Mucosa of rectum (tissue), 2 donors: ENCODE measurements at regions not wholly inside any gene's neighbourhood (a gene's known extent, or its start where the extent isn't known, plus 50 kb on each side); places are given as distances from the start of the nearest gene placed in this dataset.

Experiments
- H3K27ac ChIP-seq, 2 donors: one replicate each; pipeline ENCODE4 v1.7.0; 2013; ENCODE audit warnings: inconsistent platforms in 2 of 2, low read depth in 2 of 2, low read length in 2 of 2
- H3K27me3 ChIP-seq, 2 donors: one replicate each; pipeline ENCODE4 v1.7.0; 2013; ENCODE audit warnings: low read length in 2 of 2; ENCODE audit not compliant: control insufficient read depth in 2 of 2, insufficient read depth in 2 of 2
- H3K36me3 ChIP-seq, 2 donors: one replicate each; pipeline ENCODE4 v1.7.0; 2013; ENCODE audit warnings: low read length in 2 of 2; ENCODE audit not compliant: control insufficient read depth in 2 of 2, insufficient read depth in 2 of 2
- H3K4me1 ChIP-seq, 2 donors: one replicate each; pipeline ENCODE4 v1.7.0; 2013; ENCODE audit warnings: low read length in 2 of 2, mild to moderate bottlenecking in 1 of 2; ENCODE audit not compliant: control insufficient read depth in 2 of 2, insufficient read depth in 2 of 2
- H3K4me3 ChIP-seq, 2 donors: one replicate each; pipeline ENCODE4 v1.7.0; 2013; ENCODE audit warnings: low read length in 2 of 2
- H3K9ac ChIP-seq, 2 donors: one replicate each; pipeline ENCODE4 v1.7.0; 2013; ENCODE audit warnings: low read length in 2 of 2, low read depth in 1 of 2, mild to moderate bottlenecking in 1 of 2
- H3K9me3 ChIP-seq, 2 donors: one replicate each; pipeline ENCODE4 v1.7.0; 2013; ENCODE audit warnings: low read length in 2 of 2; ENCODE audit not compliant: control insufficient read depth in 2 of 2
- donor health status: healthy.
- donor health status: Normal muscosa, but diverticular disease.

GRCh38 chr10:30680908-30681307 is 51.4 kb upstream of the LYZL2 start:
- Histone ChIP-seq H3K9me3 (no peaks in the 10 kb centered on the region), H3K36me3 (no peaks in the 10 kb centered on the region), H3K27ac (no peak overlapping the region), H3K9ac (no peak overlapping the region), H3K4me3 (no peak overlapping the region), H3K4me1 (no peaks in the 10 kb centered on the region), H3K27me3 (peaks cover 0 to 3% of the 10 kb centered on the region in 2 donors)
